MCF 10A (cell line): ENCODE measurements at regions not wholly inside any gene's neighbourhood (a gene's known extent, or its start where the extent isn't known, plus 50 kb on each side); places are given as distances from the start of the nearest gene placed in this dataset.

ENCODE experiments used
- BruUV-seq: library from RNA; stranded (reverse); fragments of 400-500 nt; replicated peaks from 2 replicates; lab custom pipeline; 2021; lab: Mats Ljungman, UMichigan
- CTCF ChIA-PET: fragments of 300-600 bp; sonication (Branson Sonifier 250); formaldehyde crosslinking; extraction: SDS; loops from one replicate; lab custom pipeline; 2021; ENCODE audit warnings: antibody characterized with exemption, inconsistent platforms; lab: Yijun Ruan, JAX
- POLR2A ChIA-PET: fragments of 300-600, 350-650 bp; sonication (Branson Sonifier 250); formaldehyde crosslinking; extraction: SDS; loops from one replicate; lab custom pipeline; 2020; ENCODE audit warnings: antibody characterized with exemption, inconsistent platforms; lab: Yijun Ruan, JAX
- DNase-seq: peaks from one replicate; pipeline ENCODE4 v3.0.0-alpha.2; 2018; ENCODE audit not compliant: unreplicated experiment
- H3K27ac Mint-ChIP-seq: one replicate; pipeline ENCODE4 v1.8.0; 2022; ENCODE audit warnings: mild to moderate bottlenecking, low read depth, mixed read lengths; ENCODE audit not compliant: unreplicated experiment
- H3K27me3 Mint-ChIP-seq: one replicate; pipeline ENCODE4 v1.8.0; 2022; ENCODE audit warnings: mixed read lengths; ENCODE audit not compliant: insufficient read depth, unreplicated experiment
- H3K36me3 Mint-ChIP-seq: one replicate; pipeline ENCODE4 v1.8.0; 2022; ENCODE audit warnings: mild to moderate bottlenecking, moderate library complexity, mixed read lengths; ENCODE audit not compliant: insufficient read depth, unreplicated experiment
- H3K4me1 Mint-ChIP-seq: one replicate; pipeline ENCODE4 v1.8.0; 2022; ENCODE audit warnings: mixed read lengths; ENCODE audit not compliant: insufficient read depth, unreplicated experiment
- H3K4me3 Mint-ChIP-seq: one replicate; pipeline ENCODE4 v1.8.0; 2022; ENCODE audit warnings: mild to moderate bottlenecking, moderate library complexity, mixed read lengths; ENCODE audit not compliant: unreplicated experiment
- H3K9me3 Mint-ChIP-seq: one replicate; pipeline ENCODE4 v1.8.0; 2022; ENCODE audit warnings: mixed read lengths; ENCODE audit not compliant: unreplicated experiment
- CTCF ChIP-seq: fragments of 200-600 bp; IDR thresholded peaks from one replicate; pipeline ENCODE4 v1.8.0; 2022; ENCODE audit warnings: antibody characterized with exemption, mild to moderate bottlenecking; ENCODE audit not compliant: unreplicated experiment
- intact Hi-C: fragments of 100-400 bp; cut with micrococcal nuclease; formaldehyde crosslinking; loops from 2 replicates; pipeline ENCODE4 v1.14.1; 2022

GRCh38 chr1:60960891-60961461, 121.4 kb upstream of the NFIA start:
- no peak for TF ChIP-seq CTCF
- Mint-ChIP-seq H3K9me3 (no peaks in the 10 kb centered on the region), H3K4me3 (no peak overlapping the region), H3K27me3 (no peaks in the 10 kb centered on the region), H3K4me1 (no peaks in the 10 kb centered on the region), H3K27ac (no peak overlapping the region), H3K36me3 (no peaks in the 10 kb centered on the region)
- ChIA-PET CTCF (interaction anchor here (0.6 to 2.6 kb wide), 5 partner anchors 10 to 82 kb away, joined by 3 to 9 read pairs (median 5); no protein-coding TSS in a partner anchor), POLR2A (no interaction called here)
- BruUV-seq: no TSS peak
- intact Hi-C loops: no loop called here
- no peak for DNase-seq

GRCh38 chr1:60959701-60960100, 122.7 kb upstream of the NFIA start:
- Mint-ChIP-seq H3K4me3 (no peak overlapping the region), H3K36me3 (no peaks in the 10 kb centered on the region), H3K27ac (no peak overlapping the region), H3K27me3 (no peaks in the 10 kb centered on the region), H3K4me1 (no peaks in the 10 kb centered on the region), H3K9me3 (no peaks in the 10 kb centered on the region)
- no peak for TF ChIP-seq CTCF
- CTCF ChIA-PET: interaction anchor here (0.5 to 2.6 kb wide), 10 partner anchors 10 to 1074 kb away, joined by 3 to 6 read pairs (median 3); no protein-coding TSS in a partner anchor
- intact Hi-C loops: no loop called here
- no TSS peak for BruUV-seq
- POLR2A ChIA-PET: no interaction called here
- no peak for DNase-seq

- Mint-ChIP-seq H3K27me3 (peaks cover 4% of the 10 kb centered on the region), H3K4me3 (no peak overlapping the region), H3K9me3 (no peaks in the 10 kb centered on the region), H3K36me3 (no peaks in the 10 kb centered on the region), H3K27ac (no peak overlapping the region), H3K4me1 (no peaks in the 10 kb centered on the region)
- CTCF ChIA-PET: interaction anchor here (1.2 to 1.8 kb wide), 2 partner anchors 13 to 109 kb away, joined by 3 to 6 read pairs; no protein-coding TSS in a partner anchor
- no peak for DNase-seq
- no peak for TF ChIP-seq CTCF
- POLR2A ChIA-PET: no interaction called here
- intact Hi-C loops: no loop called here
- BruUV-seq: no TSS peak
Measured at GRCh38 chr1:60958001-60958400, 124.4 kb upstream of the NFIA start.

- Mint-ChIP-seq H3K4me3 (no peak overlapping the region), H3K36me3 (no peaks in the 10 kb centered on the region), H3K27me3 (peaks cover 19% of the 10 kb centered on the region), H3K4me1 (no peaks in the 10 kb centered on the region), H3K27ac (no peak overlapping the region), H3K9me3 (no peaks in the 10 kb centered on the region)
- no peak for DNase-seq
- POLR2A ChIA-PET: no interaction called here
- TF ChIP-seq CTCF: no peak
- BruUV-seq: no TSS peak
- intact Hi-C loops: no loop called here
- CTCF ChIA-PET: interaction anchor here (0.6 kb wide), 1 partner anchor 830 kb away, joined by 4 read pairs; no protein-coding TSS in a partner anchor
Measured at GRCh38 chr1:60956520-60956919, 125.8 kb upstream of the NFIA start.
